ENCODE measurements at regions not wholly inside any gene's neighbourhood (a gene's known extent, or its start where the extent isn't known, plus 50 kb on each side); places are given as distances from the start of the nearest gene placed in this dataset.

GRCh38 chr6:19692506-19693298, 144.5 kb upstream of the ID4 start:
- DNase-seq, result no peak
- peaks cover 31% of the 10 kb centered on the region for H3K27me3 Mint-ChIP-seq
- H3K36me3 Mint-ChIP-seq, result no peaks in the 10 kb centered on the region
- H3K4me1 Mint-ChIP-seq, result no peaks in the 10 kb centered on the region
- H3K4me3 Mint-ChIP-seq, result no peak overlapping the region
- no peak overlapping the region for H3K27ac Mint-ChIP-seq
- H3K9me3 Mint-ChIP-seq, result no peaks in the 10 kb centered on the region

GRCh38 chr6:19694697-19695096, 142.5 kb upstream of the ID4 start:
- Mint-ChIP-seq H3K9me3 (no peaks in the 10 kb centered on the region), H3K36me3 (no peaks in the 10 kb centered on the region), H3K4me1 (no peaks in the 10 kb centered on the region), H3K27me3 (peaks cover 23% of the 10 kb centered on the region), H3K27ac (no peak overlapping the region), H3K4me3 (no peak overlapping the region)
- DNase-seq, result no peak

DNA sequence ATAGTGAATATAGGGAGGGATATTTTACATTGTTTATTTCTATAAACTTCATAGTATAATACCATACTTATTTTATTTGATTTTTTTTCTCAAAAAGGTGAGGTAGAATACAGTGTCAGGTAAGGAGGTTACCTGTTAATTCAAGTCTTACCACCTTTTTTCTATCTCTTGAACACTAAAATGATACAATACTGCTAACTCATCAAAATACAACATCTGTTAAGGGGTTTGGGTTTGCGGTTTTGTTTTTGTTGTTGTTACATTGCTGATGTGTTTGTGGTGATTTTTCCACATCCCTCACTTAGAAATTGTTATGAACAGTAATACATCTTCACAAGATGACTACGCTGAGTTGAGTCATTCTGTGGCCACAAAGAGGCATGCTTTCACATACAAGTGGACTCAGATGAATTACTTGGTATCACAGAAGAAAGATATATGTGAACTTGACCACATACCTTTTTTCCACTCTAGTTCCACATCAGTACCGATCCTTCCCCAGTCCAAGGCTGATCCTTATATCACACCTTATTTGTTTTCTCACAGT, 139.4 kb upstream of the ID4 start:
- no peak for DNase-seq
- Mint-ChIP-seq H3K36me3 (no peaks in the 10 kb centered on the region), H3K4me1 (no peaks in the 10 kb centered on the region), H3K27ac (no peak overlapping the region), H3K9me3 (no peaks in the 10 kb centered on the region), H3K27me3 (peaks cover 4% of the 10 kb centered on the region), H3K4me3 (no peak overlapping the region)

DNA sequence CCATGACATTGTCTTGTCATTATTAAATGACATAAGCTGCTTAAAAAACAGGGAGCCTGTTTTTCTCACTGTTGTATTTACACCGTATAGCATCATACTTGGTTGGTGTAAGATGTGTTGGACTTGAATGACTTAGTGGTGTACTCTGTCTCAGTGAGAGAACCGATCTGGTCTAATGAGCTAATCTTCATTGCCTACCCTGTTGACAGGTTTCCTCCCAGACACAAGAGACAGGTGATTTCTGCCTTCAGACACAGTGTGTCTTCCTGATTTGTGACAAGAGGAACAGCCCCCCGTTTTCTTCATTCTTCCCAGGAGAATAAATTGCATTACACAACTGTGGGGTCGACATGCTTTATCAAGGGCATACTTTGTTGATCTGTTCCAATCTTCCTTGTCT, 137.2 kb upstream of the ID4 start:
- H3K4me3 Mint-ChIP-seq, result no peak overlapping the region
- no peak overlapping the region for H3K27ac Mint-ChIP-seq
- H3K9me3 Mint-ChIP-seq, result peaks cover 2% of the 10 kb centered on the region
- no peaks in the 10 kb centered on the region for H3K27me3 Mint-ChIP-seq
- DNase-seq, result no peak
- no peaks in the 10 kb centered on the region for H3K36me3 Mint-ChIP-seq
- H3K4me1 Mint-ChIP-seq, result no peaks in the 10 kb centered on the region

- peaks cover 2% of the 10 kb centered on the region for H3K9me3 Mint-ChIP-seq
- DNase-seq, result no peak
Observed at GRCh38 chr6:19705606-19706005, 131.6 kb upstream of the ID4 start.

DNA sequence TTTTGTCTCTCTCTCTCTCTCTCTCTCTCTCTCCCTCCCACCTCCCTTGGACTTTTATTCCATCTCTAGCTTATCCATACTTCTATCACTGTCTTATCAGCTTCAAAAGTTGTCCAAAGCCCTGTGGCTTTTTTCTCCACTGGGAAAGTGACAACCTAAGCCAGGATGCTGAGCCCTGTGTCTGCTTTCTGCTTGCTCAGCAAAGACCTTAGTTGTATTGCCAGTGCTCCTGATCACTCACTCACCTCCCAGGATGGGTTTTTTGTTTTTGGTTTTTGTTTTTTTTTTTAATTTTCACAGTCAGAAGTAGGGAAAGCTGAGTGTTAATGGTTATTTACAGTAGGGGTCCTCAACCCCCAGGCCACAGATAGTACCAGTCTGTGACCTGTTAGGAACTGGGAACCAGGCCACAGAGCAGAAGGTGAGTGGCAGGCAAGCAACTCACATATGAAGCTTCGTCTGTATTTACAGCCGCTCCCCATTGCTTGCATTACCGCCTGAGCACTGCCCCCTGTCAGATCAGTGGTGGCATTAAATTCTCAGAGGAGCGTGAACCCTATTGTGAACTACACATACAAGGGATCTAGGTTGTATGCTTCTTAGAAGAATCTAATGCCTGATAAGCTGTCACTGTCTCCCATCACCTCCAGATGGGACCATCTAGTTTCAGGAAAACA, 125.0 kb upstream of the ID4 start:
- Mint-ChIP-seq H3K4me1 (no peaks in the 10 kb centered on the region), H3K36me3 (no peaks in the 10 kb centered on the region), H3K27ac (no peak overlapping the region), H3K27me3 (no peaks in the 10 kb centered on the region), H3K9me3 (peaks cover 1% of the 10 kb centered on the region), H3K4me3 (no peak overlapping the region)
- DNase-seq, result no peak

More at GRCh38 chr6:19705606-19706005, 131.6 kb upstream of the ID4 start:
- H3K4me1 Mint-ChIP-seq, result no peaks in the 10 kb centered on the region
- no peak overlapping the region for H3K4me3 Mint-ChIP-seq
- no peak overlapping the region for H3K27ac Mint-ChIP-seq
- no peaks in the 10 kb centered on the region for H3K36me3 Mint-ChIP-seq
- no peaks in the 10 kb centered on the region for H3K27me3 Mint-ChIP-seq

DNA sequence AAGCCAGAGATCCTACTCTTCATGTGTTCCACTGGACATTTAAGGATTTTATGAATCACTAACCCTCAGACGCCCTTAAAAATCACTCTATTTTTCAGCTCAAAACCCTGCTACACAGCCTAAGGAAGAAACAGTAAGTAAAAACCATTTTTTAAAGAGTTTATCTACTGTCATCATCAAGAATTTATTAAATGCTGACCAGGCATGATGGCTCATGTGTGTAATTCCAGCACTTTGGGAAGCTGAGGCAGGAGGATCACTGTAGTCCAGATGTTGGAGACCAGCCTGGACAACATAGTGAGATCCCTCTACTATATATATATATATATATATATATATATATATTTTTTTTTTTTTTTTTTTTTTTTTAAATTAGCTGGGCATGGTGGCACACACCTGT, 124.2 kb upstream of the ID4 start:
- Mint-ChIP-seq H3K27ac (no peak overlapping the region), H3K4me1 (no peaks in the 10 kb centered on the region), H3K4me3 (no peak overlapping the region), H3K36me3 (no peaks in the 10 kb centered on the region), H3K9me3 (peaks cover 1% of the 10 kb centered on the region), H3K27me3 (no peaks in the 10 kb centered on the region)
- no peak for DNase-seq

DNA sequence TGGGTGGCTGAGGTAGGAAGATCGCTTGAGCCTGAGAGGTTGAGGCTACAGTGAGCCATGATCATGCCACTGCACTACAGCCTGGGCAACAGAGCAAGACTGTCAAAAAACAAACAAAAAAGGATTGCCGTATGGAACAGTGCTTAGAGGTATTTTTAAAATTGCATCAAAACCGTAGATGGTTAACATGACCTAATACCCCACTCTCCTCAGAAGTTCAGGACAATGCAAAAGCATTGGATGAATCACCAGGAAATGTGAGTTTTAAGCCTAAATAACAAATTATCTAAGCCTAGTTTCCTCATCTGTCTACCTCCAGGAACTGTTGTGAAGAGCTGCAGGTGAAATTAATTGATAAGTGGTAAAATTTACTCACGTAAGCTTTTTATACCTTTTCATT, 123.8 kb upstream of the ID4 start:
- no peak overlapping the region for H3K27ac Mint-ChIP-seq
- no peaks in the 10 kb centered on the region for H3K27me3 Mint-ChIP-seq
- no peak for DNase-seq
- H3K4me1 Mint-ChIP-seq, result no peaks in the 10 kb centered on the region
- no peaks in the 10 kb centered on the region for H3K36me3 Mint-ChIP-seq
- peaks cover 1% of the 10 kb centered on the region for H3K9me3 Mint-ChIP-seq
- no peak overlapping the region for H3K4me3 Mint-ChIP-seq

GRCh38 chr6:19713984-19714383, 123.2 kb upstream of the ID4 start:
- H3K27ac Mint-ChIP-seq, result no peak overlapping the region
- H3K27me3 Mint-ChIP-seq, result no peaks in the 10 kb centered on the region
- DNase-seq, result no peak
- peaks cover 1% of the 10 kb centered on the region for H3K9me3 Mint-ChIP-seq
- no peaks in the 10 kb centered on the region for H3K36me3 Mint-ChIP-seq
- no peak overlapping the region for H3K4me3 Mint-ChIP-seq
- no peaks in the 10 kb centered on the region for H3K4me1 Mint-ChIP-seq

- Mint-ChIP-seq H3K27me3 (no peaks in the 10 kb centered on the region), H3K4me1 (no peaks in the 10 kb centered on the region), H3K4me3 (no peak overlapping the region), H3K36me3 (no peaks in the 10 kb centered on the region), H3K9me3 (peaks cover 1% of the 10 kb centered on the region), H3K27ac (no peak overlapping the region)
- no peak for DNase-seq
Observed at GRCh38 chr6:19714434-19715166, 122.6 kb upstream of the ID4 start.

DNA sequence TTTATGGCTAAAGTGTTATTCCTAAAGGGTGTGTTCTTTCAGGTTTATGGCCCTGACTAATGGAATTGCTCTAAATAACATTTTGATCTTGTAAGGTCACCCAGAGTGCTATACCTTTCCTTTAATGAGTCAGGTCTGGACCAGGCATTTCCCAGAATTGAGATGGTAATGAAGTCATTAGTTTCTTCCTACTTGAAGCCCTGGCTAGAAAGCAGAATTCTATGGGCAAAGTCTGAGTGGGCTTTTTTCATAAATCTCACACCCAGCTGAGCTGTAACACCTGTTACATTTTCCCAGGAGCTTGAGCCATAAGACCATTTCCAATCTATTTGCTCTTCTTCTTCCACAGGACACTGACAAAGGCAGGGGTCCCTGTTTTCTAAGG, 122.0 kb upstream of the ID4 start:
- H3K9me3 Mint-ChIP-seq, result peaks cover 1% of the 10 kb centered on the region
- no peaks in the 10 kb centered on the region for H3K27me3 Mint-ChIP-seq
- DNase-seq, result no peak
- no peaks in the 10 kb centered on the region for H3K36me3 Mint-ChIP-seq
- no peak overlapping the region for H3K4me3 Mint-ChIP-seq
- H3K4me1 Mint-ChIP-seq, result no peaks in the 10 kb centered on the region
- H3K27ac Mint-ChIP-seq, result no peak overlapping the region

- no peak for DNase-seq
- no peak overlapping the region for H3K4me3 Mint-ChIP-seq
- no peaks in the 10 kb centered on the region for H3K4me1 Mint-ChIP-seq
- no peak overlapping the region for H3K27ac Mint-ChIP-seq
- H3K9me3 Mint-ChIP-seq, result peaks cover 1% of the 10 kb centered on the region
- no peaks in the 10 kb centered on the region for H3K36me3 Mint-ChIP-seq
- no peaks in the 10 kb centered on the region for H3K27me3 Mint-ChIP-seq
Observed at GRCh38 chr6:19719691-19720128, 117.5 kb upstream of the ID4 start.

GRCh38 chr6:19721766-19722377, 115.3 kb upstream of the ID4 start:
- no peak overlapping the region for H3K4me3 Mint-ChIP-seq
- no peaks in the 10 kb centered on the region for H3K4me1 Mint-ChIP-seq
- no peaks in the 10 kb centered on the region for H3K36me3 Mint-ChIP-seq
- H3K9me3 Mint-ChIP-seq, result peaks cover 1% of the 10 kb centered on the region
- no peak overlapping the region for H3K27ac Mint-ChIP-seq
- no peak for DNase-seq
- H3K27me3 Mint-ChIP-seq, result no peaks in the 10 kb centered on the region

- H3K27ac Mint-ChIP-seq, result no peak overlapping the region
- H3K9me3 Mint-ChIP-seq, result peaks cover 1% of the 10 kb centered on the region
- no peak overlapping the region for H3K4me3 Mint-ChIP-seq
- H3K36me3 Mint-ChIP-seq, result no peaks in the 10 kb centered on the region
- no peak for DNase-seq
- no peaks in the 10 kb centered on the region for H3K4me1 Mint-ChIP-seq
- no peaks in the 10 kb centered on the region for H3K27me3 Mint-ChIP-seq
Observed at GRCh38 chr6:19722999-19723398, 114.2 kb upstream of the ID4 start.

DNA sequence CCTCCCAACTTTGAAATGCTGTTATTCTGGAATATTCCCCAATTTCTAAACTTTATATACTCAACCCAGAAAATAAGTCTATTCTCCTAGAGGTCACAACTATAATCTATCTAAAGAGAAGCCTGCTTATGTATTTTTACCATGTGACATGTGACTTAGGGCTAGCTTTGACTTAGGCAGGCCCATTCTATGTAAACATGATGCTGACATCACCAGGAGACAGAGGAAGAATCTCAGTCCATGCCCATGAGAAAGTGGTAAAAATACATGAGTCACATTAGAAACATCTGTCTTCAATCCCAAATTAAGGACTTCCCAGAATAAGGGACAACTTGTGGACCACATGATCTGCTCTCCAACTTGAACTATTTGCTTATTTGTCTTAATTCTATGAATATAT, 113.6 kb upstream of the ID4 start:
- Mint-ChIP-seq H3K27ac (no peak overlapping the region), H3K4me1 (no peaks in the 10 kb centered on the region), H3K4me3 (no peak overlapping the region), H3K36me3 (no peaks in the 10 kb centered on the region), H3K9me3 (peaks cover 1% of the 10 kb centered on the region), H3K27me3 (no peaks in the 10 kb centered on the region)
- DNase-seq, result no peak
